GM13977 (cell line): ENCODE measurements at regions not wholly inside any gene's neighbourhood (a gene's known extent, or its start where the extent isn't known, plus 50 kb on each side); places are given as distances from the start of the nearest gene placed in this dataset.

Source experiments
- DNase-seq: peaks from one replicate; pipeline ENCODE4 v3.0.0; 2012; ENCODE audit warnings: low spot score
- CTCF ChIP-seq: IDR thresholded peaks from 2 replicates; pipeline ENCODE4 v1.5.1; 2012; ENCODE audit warnings: mild to moderate bottlenecking, control low read depth; ENCODE audit not compliant: insufficient read depth; ENCODE audit errors: extremely low read depth, missing control alignments
- in situ Hi-C: fragments of 300-500 bp; cut with MboI; formaldehyde crosslinking; loops from one replicate; pipeline ENCODE4 v1.12.0; 2022; ENCODE audit warnings: low sequenced_read_pairs, low pct_unique_long_range_greater_than_20kb, mixed read lengths, inconsistent platforms; ENCODE audit not compliant: unreplicated experiment

DNA sequence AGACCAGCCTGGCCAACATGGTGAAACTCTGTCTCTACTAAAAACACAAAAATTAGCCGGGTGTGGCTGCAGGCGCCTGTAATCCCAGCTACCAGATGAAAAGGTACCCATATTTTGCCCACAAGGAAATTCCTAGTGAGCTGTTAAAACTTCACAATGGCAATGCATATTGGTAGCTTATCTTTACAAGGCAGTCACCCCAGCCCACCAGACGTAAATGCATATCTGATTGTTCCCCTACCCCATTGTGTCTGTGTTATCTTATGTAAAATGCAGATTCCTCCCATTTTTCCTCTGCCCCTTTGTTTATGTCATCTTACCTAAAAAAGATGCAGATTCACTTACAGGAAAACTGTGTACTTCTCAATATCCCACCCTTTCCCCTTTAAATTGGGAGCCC is 103.1 kb upstream of the SLC2A1 start:
- in situ Hi-C loops = loop anchor here (25.0 kb wide), 1 partner anchor 299 kb away; the partner anchor contains the start of genes C1orf50 and P3H1
- DNase-seq = no peak
- no peak for TF ChIP-seq CTCF

DNA sequence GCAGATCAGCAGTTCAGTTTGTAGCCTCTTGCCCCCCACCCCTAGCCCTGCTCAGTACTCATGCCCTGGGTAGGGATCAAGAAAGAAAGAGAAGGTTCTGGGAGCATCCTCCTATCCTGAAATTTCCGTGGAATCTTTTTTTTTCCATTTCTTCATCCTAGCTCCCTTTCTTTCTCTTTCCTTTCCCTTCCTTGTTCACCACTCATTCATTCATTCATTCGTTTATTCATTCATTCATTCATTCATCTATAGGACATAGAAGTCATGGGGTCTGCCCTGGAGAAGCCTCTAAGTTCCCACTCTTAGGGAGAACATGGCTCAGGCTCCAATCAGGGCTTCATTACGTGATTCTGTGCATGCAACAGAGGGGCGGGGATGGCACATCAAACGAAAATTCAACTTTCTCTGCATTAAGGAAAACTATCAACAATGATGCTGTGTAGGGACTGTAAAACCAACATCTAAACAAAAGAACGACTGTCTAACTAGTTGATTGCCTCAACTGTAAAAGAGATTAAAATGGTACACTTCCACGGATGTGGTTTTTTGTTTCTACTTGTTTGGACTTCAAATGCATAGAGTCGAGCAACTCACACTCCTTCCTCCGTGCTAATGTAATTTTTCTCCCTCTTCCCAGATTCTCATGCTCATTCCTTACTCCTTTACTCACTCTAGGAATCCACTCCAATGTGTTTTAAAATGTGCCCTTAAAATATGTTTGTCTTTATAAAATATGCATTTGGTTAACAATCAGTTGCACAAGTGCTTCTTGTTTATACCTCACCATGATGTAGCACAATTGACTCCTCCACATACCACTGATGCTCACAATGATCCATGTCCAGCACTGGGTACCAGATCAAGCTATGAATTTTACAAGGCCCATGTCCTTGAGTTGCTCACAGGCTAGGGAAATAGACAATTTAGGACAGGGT is 101.2 kb upstream of the SLC2A1 start:
- DNase-seq = no peak
- in situ Hi-C loops = loop anchor here (25.0 kb wide), 1 partner anchor 298 kb away; the partner anchor contains the start of genes C1orf50 and P3H1
- TF ChIP-seq CTCF = no peak

GRCh38 chr1:43058545-43059360 is 100.1 kb upstream of the SLC2A1 start:
- TF ChIP-seq CTCF = no peak
- in situ Hi-C loops = loop anchor here (25.0 kb wide), 1 partner anchor 296 kb away; the partner anchor contains the start of genes C1orf50 and P3H1
- DNase-seq = no peak

GRCh38 chr1:43058056-43058455 is 99.4 kb upstream of the SLC2A1 start:
- in situ Hi-C loops = loop anchor here (25.0 kb wide), 1 partner anchor 296 kb away; the partner anchor contains the start of genes C1orf50 and P3H1
- no peak for DNase-seq
- no peak for TF ChIP-seq CTCF

DNA sequence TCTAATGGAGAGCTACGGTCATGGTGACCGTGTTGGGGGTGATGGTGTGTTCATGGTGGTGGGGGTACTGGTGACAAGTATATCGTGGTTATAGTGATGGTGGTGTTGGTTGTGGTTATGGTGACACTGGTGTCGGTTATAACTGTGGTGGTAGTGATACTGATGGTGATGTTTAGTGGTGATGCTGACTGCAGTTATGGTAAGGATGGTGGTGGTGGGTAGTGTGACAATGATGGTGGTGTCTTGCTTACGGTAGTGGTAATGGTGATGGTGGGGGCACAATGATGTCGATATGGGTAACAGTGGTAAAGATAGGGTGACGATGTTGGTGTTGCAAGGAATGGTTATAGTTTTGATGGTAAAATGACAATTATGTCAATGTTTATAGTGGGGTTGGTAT is 98.9 kb upstream of the SLC2A1 start:
- no peak for TF ChIP-seq CTCF
- DNase-seq = no peak
- in situ Hi-C loops = loop anchor here (25.0 kb wide), 1 partner anchor 295 kb away; the partner anchor contains the start of genes C1orf50 and P3H1

GRCh38 chr1:43056981-43057391 is 98.3 kb upstream of the SLC2A1 start:
- DNase-seq = no peak
- in situ Hi-C loops = loop anchor here (25.0 kb wide), 1 partner anchor 295 kb away; the partner anchor contains the start of genes C1orf50 and P3H1
- no peak for TF ChIP-seq CTCF
